H1 (cell line): ENCODE measurements at regions not wholly inside any gene's neighbourhood (a gene's known extent, or its start where the extent isn't known, plus 50 kb on each side); places are given as distances from the start of the nearest gene placed in this dataset.

Source experiments
- CTCF ChIA-PET: fragments of 300-600 bp; sonication (Branson Sonifier 250); formaldehyde crosslinking; loops from one replicate; lab custom pipeline; 2021; ENCODE audit not compliant: partially characterized antibody; lab: Charles Lee
- POLR2A ChIA-PET: fragments of 300-600 bp; sonication (Branson Sonifier 250); formaldehyde crosslinking; loops from one replicate; lab custom pipeline; 2021; ENCODE audit warnings: inconsistent platforms; ENCODE audit not compliant: partially characterized antibody; lab: Charles Lee
- DNase-seq, 2 experiments: peaks; one replicate each; pipeline versions ENCODE4 v3.0.0 to v3.0.0-alpha.2; 2010 to 2022; ENCODE audit warnings: low spot score in 2 of 2, low read depth in 1 of 2, mixed read lengths in 1 of 2
- FAIRE-seq: peaks from 2 replicates; lab custom pipeline; 2011; peaks lifted over from hg19 to GRCh38; lab: Jason Lieb, UNC
- H2AFZ ChIP-seq: 2 replicates; pipeline ENCODE4 v1.8.1; 2012; ENCODE audit warnings: low read length, inconsistent platforms
- H2AK5ac ChIP-seq: 2 replicates; pipeline ENCODE4 v1.6.1; 2013; ENCODE audit warnings: low read depth, low read length
- H2BK120ac ChIP-seq: replicated peaks from 2 replicates; pipeline ENCODE3; 2013; ENCODE audit warnings: low read depth, low read length, inconsistent platforms
- H2BK12ac ChIP-seq: 2 replicates; pipeline ENCODE4 v1.6.1; 2013; ENCODE audit warnings: low read depth, low read length
- H2BK15ac ChIP-seq: 2 replicates; pipeline ENCODE4 v1.6.1; 2013; ENCODE audit warnings: low read length
- H2BK20ac ChIP-seq: 2 replicates; pipeline ENCODE4 v1.6.1; 2013; ENCODE audit warnings: low read length
- H2BK5ac ChIP-seq: 2 replicates; pipeline ENCODE4 v1.6.1; 2013; ENCODE audit warnings: low read depth, low read length
- H3K14ac ChIP-seq: 2 replicates; pipeline ENCODE4 v1.6.1; 2013; ENCODE audit warnings: inconsistent platforms; ENCODE audit not compliant: insufficient read length
- H3K18ac ChIP-seq: 2 replicates; pipeline ENCODE4 v1.6.1; 2013; ENCODE audit warnings: low read length; ENCODE audit errors: extremely low read depth
- H3K23ac ChIP-seq: 2 replicates; pipeline ENCODE4 v1.6.1; 2013; ENCODE audit warnings: inconsistent platforms; ENCODE audit not compliant: insufficient read length
- H3K23me2 ChIP-seq: 2 replicates; pipeline ENCODE4 v1.6.1; 2013; ENCODE audit warnings: low read depth, low read length
- H3K27ac ChIP-seq: 2 replicates; pipeline ENCODE4 v1.6.1; 2011; ENCODE audit warnings: low read depth, low read length, inconsistent platforms
- H3K27me3 ChIP-seq, 4 experiments: replicated peaks in 1 of 4; 1 replicate in 1 of 4; 2 replicates in 3 of 4; pipeline versions ENCODE4 v1.6.1 to v1.8.1; 2011 to 2013; ENCODE audit warnings: low read length in 3 of 4, mild to moderate bottlenecking in 3 of 4, inconsistent platforms in 2 of 4, mixed read lengths in 2 of 4, moderate library complexity in 1 of 4; ENCODE audit not compliant: control insufficient read depth in 3 of 4, insufficient read depth in 3 of 4; ENCODE audit errors: extremely low read depth in 1 of 4
- H3K36me3 ChIP-seq, 4 experiments: 2 replicates each; pipeline versions ENCODE4 v1.6.1 to v1.8.1; 2011 to 2013; ENCODE audit warnings: mild to moderate bottlenecking in 4 of 4, low read length in 3 of 4, moderate library complexity in 2 of 4, control low read depth in 1 of 4, inconsistent platforms in 1 of 4; ENCODE audit not compliant: insufficient read depth in 4 of 4, control insufficient read depth in 2 of 4
- H3K4ac ChIP-seq: replicated peaks from 2 replicates; pipeline ENCODE3; 2013; ENCODE audit warnings: low read length, low read depth, mixed read lengths, inconsistent platforms; ENCODE audit not compliant: insufficient read length
- H3K4me1 ChIP-seq, 4 experiments: replicated peaks in 1 of 4; 1 replicate in 1 of 4; 2 replicates in 3 of 4; pipeline versions ENCODE4 v1.6.1 to v1.8.1; 2011 to 2013; ENCODE audit warnings: low read length in 3 of 4, inconsistent platforms in 2 of 4, mixed read lengths in 1 of 4; ENCODE audit not compliant: insufficient read depth in 4 of 4, control insufficient read depth in 3 of 4
- H3K4me2 ChIP-seq, 2 experiments: 2 replicates each; pipeline versions ENCODE4 v1.6.1 to v1.8.1; 2011 to 2013; ENCODE audit warnings: low read depth in 2 of 2, low read length in 2 of 2, control low read depth in 1 of 2, inconsistent platforms in 1 of 2, mild to moderate bottlenecking in 1 of 2; ENCODE audit not compliant: insufficient read depth in 1 of 2
- H3K4me3 ChIP-seq, 4 experiments: fragments of 200-600, 300-600 bp in 1 of 4; sonication (generic), shearing (Covaris generic), sonication (Bioruptor Twin) in 1 of 4; 2 replicates each; pipeline versions ENCODE4 v1.5.1 to v1.8.1; 2011 to 2016; ENCODE audit warnings: low read length in 4 of 4, low read depth in 3 of 4, control low read depth in 2 of 4, inconsistent platforms in 2 of 4, mild to moderate bottlenecking in 2 of 4, mixed read lengths in 1 of 4, moderate library complexity in 1 of 4; ENCODE audit not compliant: insufficient read depth in 2 of 4; ENCODE audit errors: extremely low read depth in 1 of 4
- H3K56ac ChIP-seq: replicated peaks from 2 replicates; pipeline ENCODE3; 2013; ENCODE audit warnings: low read depth, mild to moderate bottlenecking, mixed read lengths, low read length, inconsistent platforms; ENCODE audit not compliant: insufficient read length
- H3K79me1 ChIP-seq: 2 replicates; pipeline ENCODE4 v1.6.1; 2013; ENCODE audit warnings: low read depth, low read length, control low read depth
- H3K79me2 ChIP-seq, 2 experiments: 2 replicates each; pipeline versions ENCODE4 v1.6.1 to v1.8.1; 2012 to 2013; ENCODE audit warnings: low read length in 2 of 2, mild to moderate bottlenecking in 2 of 2, inconsistent platforms in 1 of 2; ENCODE audit not compliant: insufficient read depth in 2 of 2, control insufficient read depth in 1 of 2
- H3K9ac ChIP-seq, 4 experiments: replicated peaks in 1 of 4; 1 replicate in 1 of 4; 2 replicates in 3 of 4; pipeline versions ENCODE4 v1.6.1 to v1.8.1; 2011 to 2013; ENCODE audit warnings: low read depth in 3 of 4, low read length in 3 of 4, control low read depth in 2 of 4, mild to moderate bottlenecking in 2 of 4, moderate library complexity in 2 of 4, inconsistent platforms in 1 of 4; ENCODE audit errors: extremely low read depth in 1 of 4
- H3K9me3 ChIP-seq, 2 experiments: 2 replicates each; pipeline versions ENCODE4 v1.6.1 to v1.8.1; 2012 to 2013; ENCODE audit warnings: mild to moderate bottlenecking in 2 of 2, moderate library complexity in 2 of 2, control low read depth in 1 of 2, inconsistent platforms in 1 of 2, low read depth in 1 of 2, low read length in 1 of 2, mixed read lengths in 1 of 2; ENCODE audit not compliant: insufficient read depth in 2 of 2
- H4K20me1 ChIP-seq, 2 experiments: replicated peaks in 1 of 2; 2 replicates each; pipeline versions ENCODE3 to v1.8.1; 2011 to 2013; ENCODE audit warnings: inconsistent platforms in 2 of 2, low read length in 2 of 2, mild to moderate bottlenecking in 1 of 2; ENCODE audit not compliant: insufficient read depth in 2 of 2, control insufficient read depth in 1 of 2
- H4K5ac ChIP-seq: 2 replicates; pipeline ENCODE4 v1.6.1; 2013; ENCODE audit warnings: low read length, low read depth, mixed read lengths, inconsistent platforms; ENCODE audit not compliant: insufficient read length
- H4K8ac ChIP-seq: 2 replicates; pipeline ENCODE4 v1.8.0; 2013; ENCODE audit warnings: mild to moderate bottlenecking, moderate library complexity, low read length, inconsistent platforms; ENCODE audit not compliant: insufficient read depth; ENCODE audit errors: extremely low read depth
- H4K91ac ChIP-seq: replicated peaks from 2 replicates; pipeline ENCODE3; 2013; ENCODE audit warnings: low read length, mixed read lengths, inconsistent platforms; ENCODE audit not compliant: insufficient read length
- CBX5 ChIP-seq: fragments of 300-800, 300-1000 bp; sonication (generic); IDR thresholded peaks from 2 replicates; pipeline ENCODE4 v1.7.1; 2016; ENCODE audit warnings: antibody characterized with exemption, low read length, low read depth
- KDM1A ChIP-seq: fragments of 200-600, 300-600 bp; sonication (generic); IDR thresholded peaks from 2 replicates; pipeline ENCODE4 v1.7.1; 2016; ENCODE audit warnings: mild to moderate bottlenecking, low read length, borderline replicate concordance
- POLR2AphosphoS5 ChIP-seq: IDR thresholded peaks from 2 replicates; pipeline ENCODE4 v1.6.1; 2011; ENCODE audit warnings: low read depth, low read length
- SIRT6 ChIP-seq: IDR thresholded peaks from one replicate; pipeline ENCODE4 v1.7.1; 2012; ENCODE audit warnings: low read length, inconsistent platforms
- SRF ChIP-seq: IDR thresholded peaks from 2 replicates; pipeline ENCODE4 v1.6.1; 2011; ENCODE audit warnings: mild to moderate bottlenecking, low read depth, low read length, moderate library complexity
- TAF1 ChIP-seq: IDR thresholded peaks from 2 replicates; pipeline ENCODE4 v1.6.1; 2011; ENCODE audit warnings: mild to moderate bottlenecking, low read depth, low read length
- WGBS, 2 experiments: shearing (Covaris generic) in 1 of 2; methylation state at CpG; one replicate each; pipeline versions ENCODE4 v1.1.6 to v1.1.7; 2013 to 2015; ENCODE audit warnings: low lambda C conversion rate in 2 of 2, mixed read lengths in 2 of 2, inconsistent platforms in 1 of 2, low coverage in 1 of 2, missing lambda C conversion rate in 1 of 2; ENCODE audit not compliant: insufficient replicate concordance in 2 of 2, insufficient coverage in 1 of 2, insufficient read length in 1 of 2; ENCODE audit errors: extremely low coverage in 1 of 2, missing lambda C conversion rate in 1 of 2; 5-methylcytosine and 5-hydroxymethylcytosine counted together

DNA sequence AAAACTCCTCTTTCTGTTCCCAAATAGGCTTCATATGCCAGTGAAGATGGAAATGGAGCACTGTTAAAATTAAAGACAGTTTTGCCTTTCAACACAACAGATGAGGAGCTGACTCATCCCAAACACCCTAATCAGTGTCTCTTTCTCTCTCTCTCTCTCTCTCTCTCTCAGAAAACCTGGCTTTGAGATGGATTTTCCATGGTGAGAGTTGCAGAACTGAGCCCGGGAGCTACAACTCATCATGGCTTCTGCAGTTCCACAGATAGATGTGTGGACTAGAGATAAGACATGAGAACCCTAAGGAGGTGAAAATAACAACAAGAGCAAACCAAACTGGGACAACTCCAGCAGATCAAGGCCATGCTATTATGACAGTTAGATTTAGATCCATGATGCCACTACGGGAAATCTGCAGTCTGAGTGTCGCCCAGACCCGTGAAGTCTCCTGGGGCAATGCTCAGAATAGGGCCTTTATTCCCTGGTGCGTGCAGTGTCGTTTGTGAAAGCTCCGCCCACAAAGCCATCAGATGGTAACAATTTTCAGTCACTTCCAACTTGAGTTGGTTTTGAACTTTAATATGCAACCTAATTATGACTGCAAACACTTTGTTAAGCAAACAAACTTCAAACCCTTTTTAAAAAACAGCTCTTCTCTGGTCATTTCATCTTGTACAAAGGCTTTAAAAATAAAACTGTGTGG, 338.2 kb upstream of the PREP start:
- no peaks in the 10 kb centered on the region for H3K79me2 ChIP-seq
- no peak overlapping the region for H3K14ac ChIP-seq
- H3K23ac ChIP-seq: no peak overlapping the region
- H2BK5ac ChIP-seq: no peak overlapping the region
- H4K91ac ChIP-seq: no peak overlapping the region
- no peaks in the 10 kb centered on the region for H3K36me3 ChIP-seq
- no peak overlapping the region for H4K5ac ChIP-seq
- no peaks in the 10 kb centered on the region for H4K20me1 ChIP-seq
- H3K27ac ChIP-seq: no peak overlapping the region
- no peaks in the 10 kb centered on the region for H3K9me3 ChIP-seq
- H2AFZ ChIP-seq: no peak overlapping the region; the same call in 1 of the 2 replicates
- CTCF ChIA-PET: interaction anchor here (0.9 to 2.6 kb wide), 7 partner anchors 9 to 482 kb away, joined by 3 to 7 read pairs (median 3); no protein-coding TSS in a partner anchor
- H4K8ac ChIP-seq: no peak overlapping the region
- H2BK15ac ChIP-seq: no peak overlapping the region
- H3K23me2 ChIP-seq: no peaks in the 10 kb centered on the region
- H2BK20ac ChIP-seq: no peak overlapping the region
- H3K18ac ChIP-seq: no peak overlapping the region
- TF ChIP-seq POLR2AphosphoS5: no peak
- no peak for TF ChIP-seq KDM1A
- TF ChIP-seq SRF: no peak
- no peak for TF ChIP-seq CBX5
- no peak for TF ChIP-seq TAF1
- no peak for TF ChIP-seq SIRT6
- no peak overlapping the region for H2AK5ac ChIP-seq
- H2BK12ac ChIP-seq: no peak overlapping the region
- H3K79me1 ChIP-seq: no peaks in the 10 kb centered on the region
- FAIRE-seq (no peak), DNase-seq (no peak)
- H3K9ac ChIP-seq: no peak overlapping the region
- no peaks in the 10 kb centered on the region for H3K27me3 ChIP-seq
- WGBS, 2 experiments: 86% methylated on average over 7 of the region's 7 CpGs; no CpG with 5 or more reads in 1 of the 2 experiments
- peaks cover 0 to under 1% (median 0%) of the 10 kb centered on the region in 4 experiments; a peak in 1 of 7 replicates for H3K4me1 ChIP-seq
- peak overlapping the region; percentile 51 for H3K4ac ChIP-seq
- H3K4me3 ChIP-seq: no peak overlapping the region
- H3K56ac ChIP-seq: no peak overlapping the region
- no peak overlapping the region for H3K4me2 ChIP-seq
- no peak overlapping the region for H2BK120ac ChIP-seq
- POLR2A ChIA-PET: no interaction called here
